PFSK-1 (cell line): ENCODE measurements at regions not wholly inside any gene's neighbourhood (a gene's known extent, or its start where the extent isn't known, plus 50 kb on each side); places are given as distances from the start of the nearest gene placed in this dataset.

Source experiments
- FOXP2 ChIP-seq: optimal IDR thresholded peaks from 2 replicates; pipeline ENCODE3; 2011; ENCODE audit warnings: borderline replicate concordance, control low read depth, inconsistent platforms; ENCODE audit not compliant: insufficient read depth; ENCODE audit errors: extremely low read length, extremely low read depth
- POLR2AphosphoS5 ChIP-seq: IDR thresholded peaks from 2 replicates; pipeline ENCODE4 v1.6.1; 2012; ENCODE audit warnings: low read depth, mild to moderate bottlenecking, control low read depth, low read length, moderate library complexity
- REST ChIP-seq, 2 experiments: IDR thresholded peaks; 2 replicates each; pipeline versions ENCODE4 v1.6.1 to v1.8.0; 2011 to 2012; ENCODE audit warnings: low read depth in 2 of 2, low read length in 2 of 2, control low read depth in 1 of 2, inconsistent platforms in 1 of 2, mild to moderate bottlenecking in 1 of 2, moderate library complexity in 1 of 2; ENCODE audit not compliant: insufficient read depth in 1 of 2
- SIN3A ChIP-seq: IDR thresholded peaks from 2 replicates; pipeline ENCODE4 v1.6.1; 2012; ENCODE audit warnings: mild to moderate bottlenecking, low read length, moderate library complexity, borderline replicate concordance; ENCODE audit not compliant: insufficient read depth
- TAF1 ChIP-seq: IDR thresholded peaks from 2 replicates; pipeline ENCODE4 v1.6.1; 2012; ENCODE audit warnings: low read length, control low read depth, borderline replicate concordance; ENCODE audit not compliant: insufficient read depth

DNA sequence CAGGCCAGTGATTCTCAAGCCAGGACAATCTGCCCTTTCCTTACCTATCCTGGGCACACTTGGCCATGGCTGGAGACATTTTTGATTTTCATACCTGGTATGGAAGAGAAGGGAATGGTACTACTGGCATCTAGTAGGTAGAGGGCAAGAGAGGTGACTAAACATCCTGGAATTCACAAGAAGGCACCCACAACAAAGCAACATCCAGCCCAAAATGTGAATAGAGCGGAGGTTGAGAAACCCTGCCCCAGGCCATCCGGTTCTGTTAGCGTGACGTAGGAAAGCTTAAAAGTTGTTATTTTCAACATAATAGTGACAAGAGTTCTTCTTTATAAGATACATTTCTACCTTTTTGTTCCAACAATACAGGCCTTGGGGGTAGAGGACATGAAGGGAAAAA, 114.9 kb upstream of the ALX4 start:
- TF ChIP-seq POLR2AphosphoS5 (no peak), SIN3A (no peak), TAF1 (no peak), REST (IDR thresholded peaks at IDR 0.05; ENCODE audit: insufficient read depth in 1 of 2, low read depth in 2 of 2, low read length in 2 of 2) (no peak), FOXP2 (no peak)
